ENCODE measurements at regions not wholly inside any gene's neighbourhood (a gene's known extent, or its start where the extent isn't known, plus 50 kb on each side); places are given as distances from the start of the nearest gene placed in this dataset.
A peak's percentile ranks its signal among the peaks of the same experiment; 100 is the strongest.

GRCh38 chr11:134745456-134745855 is 333.4 kb upstream of the B3GAT1 start:
- Histone ChIP-seq H4K5ac (ENCODE audit: insufficient read length, low read depth, low read length) (no peak overlapping the region), H3T11ph (ENCODE audit: low read length) (no peak overlapping the region), H3K9me3 (ENCODE audit: control insufficient read depth, low read depth, low read length) (peaks cover 10% of the 10 kb centered on the region), H3K79me1 (ENCODE audit: insufficient read depth, low read depth, low read length, poor library complexity, severe bottlenecking) (no peaks in the 10 kb centered on the region), H3K4me2 (ENCODE audit: insufficient read depth, insufficient read length, low read length) (no peak overlapping the region), H3K9ac (ENCODE audit: extremely low read depth, insufficient read length, low read length) (no peak overlapping the region), H3K23me2 (ENCODE audit: insufficient read length, low read depth, low read length, poor library complexity, severe bottlenecking) (no peaks in the 10 kb centered on the region), H4K20me1 (ENCODE audit: control insufficient read depth, insufficient read depth, insufficient read length) (no peaks in the 10 kb centered on the region), H3K23ac (ENCODE audit: insufficient read length, low read depth, low read length) (no peak overlapping the region), H2BK20ac (ENCODE audit: low read depth, low read length, poor library complexity, severe bottlenecking) (no peak overlapping the region), H3K79me2 (ENCODE audit: insufficient read depth, low read length) (no peaks in the 10 kb centered on the region), H3K14ac (ENCODE audit: insufficient read depth, low read length) (no peak overlapping the region), H3K18ac (ENCODE audit: insufficient read length, low read depth, low read length) (no peak overlapping the region), H3K4me1 (ENCODE audit: insufficient read depth, low read length) (no peaks in the 10 kb centered on the region), H2BK5ac (ENCODE audit: insufficient read length, low read length) (no peak overlapping the region), H2AFZ (ENCODE audit: low read length) (no peak overlapping the region), H3K27ac (ENCODE audit: insufficient read length, low read depth, low read length) (no peak overlapping the region), H3K4ac (ENCODE audit: low read depth, low read length) (no peak overlapping the region), H4K8ac (replicated peaks; ENCODE audit: insufficient read length, low read depth, low read length) (no peak overlapping the region), H2AK5ac (ENCODE audit: insufficient read length, low read length) (no peak overlapping the region), H2BK120ac (ENCODE audit: low read depth, low read length, poor library complexity, severe bottlenecking) (no peak overlapping the region), H2BK12ac (ENCODE audit: insufficient read length, low read depth, low read length) (no peak overlapping the region), H3K56ac (ENCODE audit: insufficient read length, low read depth, low read length) (no peak overlapping the region), H3K27me3 (ENCODE audit: insufficient read depth, low read length) (no peaks in the 10 kb centered on the region), H2BK15ac (ENCODE audit: low read depth, low read length) (no peak overlapping the region), H4K91ac (ENCODE audit: insufficient read length, low read depth, low read length) (no peak overlapping the region)
- H3K4me1 Mint-ChIP-seq = peaks cover 16 to 20% of the 10 kb centered on the region in 2 experiments
- no peak overlapping the region for H3K27ac Mint-ChIP-seq
- H3K9me3 Mint-ChIP-seq = peaks cover 21 to 27% of the 10 kb centered on the region in 2 experiments
- peaks cover 7 to 25% (median 8%) of the 10 kb centered on the region in 3 experiments for H3K36me3 Mint-ChIP-seq (ENCODE audit: insufficient read depth in 1 of 3, low read depth in 3 of 3)
- no CpG with 5 or more reads among the region's 3 CpGs for WGBS (ENCODE audit: extremely low coverage, insufficient read length, low lambda C conversion rate)
- peaks cover 21% of the 10 kb centered on the region for H3K27me3 Mint-ChIP-seq (ENCODE audit: low read depth)
- TF ChIP-seq, protein P1, sequence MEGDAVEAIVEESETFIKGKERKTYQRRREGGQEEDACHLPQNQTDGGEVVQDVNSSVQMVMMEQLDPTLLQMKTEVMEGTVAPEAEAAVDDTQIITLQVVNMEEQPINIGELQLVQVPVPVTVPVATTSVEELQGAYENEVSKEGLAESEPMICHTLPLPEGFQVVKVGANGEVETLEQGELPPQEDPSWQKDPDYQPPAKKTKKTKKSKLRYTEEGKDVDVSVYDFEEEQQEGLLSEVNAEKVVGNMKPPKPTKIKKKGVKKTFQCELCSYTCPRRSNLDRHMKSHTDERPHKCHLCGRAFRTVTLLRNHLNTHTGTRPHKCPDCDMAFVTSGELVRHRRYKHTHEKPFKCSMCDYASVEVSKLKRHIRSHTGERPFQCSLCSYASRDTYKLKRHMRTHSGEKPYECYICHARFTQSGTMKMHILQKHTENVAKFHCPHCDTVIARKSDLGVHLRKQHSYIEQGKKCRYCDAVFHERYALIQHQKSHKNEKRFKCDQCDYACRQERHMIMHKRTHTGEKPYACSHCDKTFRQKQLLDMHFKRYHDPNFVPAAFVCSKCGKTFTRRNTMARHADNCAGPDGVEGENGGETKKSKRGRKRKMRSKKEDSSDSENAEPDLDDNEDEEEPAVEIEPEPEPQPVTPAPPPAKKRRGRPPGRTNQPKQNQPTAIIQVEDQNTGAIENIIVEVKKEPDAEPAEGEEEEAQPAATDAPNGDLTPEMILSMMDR (conservative IDR thresholded peaks at IDR 0.05) = no peak
- DNase-seq = peak; percentile 5
- no peak overlapping the region for H3K4me3 Mint-ChIP-seq
